ENCODE measurements at regions not wholly inside any gene's neighbourhood (a gene's known extent, or its start where the extent isn't known, plus 50 kb on each side); places are given as distances from the start of the nearest gene placed in this dataset.

- H3K27ac Mint-ChIP-seq, result no peak overlapping the region
- no peak overlapping the region for H3K4me3 Mint-ChIP-seq
- H3K27me3 Mint-ChIP-seq, result peaks cover 2% of the 10 kb centered on the region
- peaks cover 0 to 5% (median 0%) of the 10 kb centered on the region in 3 donors for H3K9me3 Mint-ChIP-seq
- no peaks in the 10 kb centered on the region for H3K4me1 Mint-ChIP-seq
- no peaks in the 10 kb centered on the region for H3K36me3 Mint-ChIP-seq
These were observed 225.4 kb upstream of the TMEM72 start for GRCh38 chr10:44685747-44686146.

GRCh38 chr10:44689368-44689767 is 221.8 kb upstream of the TMEM72 start:
- peaks cover 0 to 3% (median 0%) of the 10 kb centered on the region in 3 donors for H3K9me3 Mint-ChIP-seq
- H3K27ac Mint-ChIP-seq, result no peak overlapping the region
- H3K4me3 Mint-ChIP-seq, result no peak overlapping the region
- peaks cover 2% of the 10 kb centered on the region for H3K27me3 Mint-ChIP-seq
- no peaks in the 10 kb centered on the region for H3K4me1 Mint-ChIP-seq
- no peaks in the 10 kb centered on the region for H3K36me3 Mint-ChIP-seq

GRCh38 chr10:44696496-44696895 is 214.6 kb upstream of the TMEM72 start:
- Mint-ChIP-seq H3K4me1 (peaks cover 0 to 2% (median 0%) of the 10 kb centered on the region in 3 donors), H3K4me3 (no peak overlapping the region), H3K36me3 (peaks cover 1% of the 10 kb centered on the region), H3K9me3 (peaks cover 0 to 2% (median 2%) of the 10 kb centered on the region in 3 donors), H3K27me3 (no peaks in the 10 kb centered on the region), H3K27ac (no peak overlapping the region)

GRCh38 chr10:44697116-44697515 is 214.0 kb upstream of the TMEM72 start:
- H3K27ac Mint-ChIP-seq, result no peak overlapping the region
- H3K4me1 Mint-ChIP-seq, result peaks cover 0 to 2% (median 0%) of the 10 kb centered on the region in 3 donors
- H3K27me3 Mint-ChIP-seq, result no peaks in the 10 kb centered on the region
- H3K36me3 Mint-ChIP-seq, result peaks cover 1% of the 10 kb centered on the region
- no peak overlapping the region for H3K4me3 Mint-ChIP-seq
- peaks cover 0 to 2% (median 2%) of the 10 kb centered on the region in 3 donors for H3K9me3 Mint-ChIP-seq

- Mint-ChIP-seq H3K36me3 (peaks cover 3% of the 10 kb centered on the region), H3K4me3 (no peak overlapping the region), H3K27ac (no peak overlapping the region), H3K9me3 (peaks cover 5 to 17% (median 15%) of the 10 kb centered on the region in 3 donors), H3K4me1 (no peaks in the 10 kb centered on the region), H3K27me3 (no peaks in the 10 kb centered on the region)
These were observed 208.6 kb upstream of the TMEM72 start for GRCh38 chr10:44702531-44702930.

- no peaks in the 10 kb centered on the region for H3K27me3 Mint-ChIP-seq
- H3K27ac Mint-ChIP-seq, result no peak overlapping the region
- H3K9me3 Mint-ChIP-seq, result peaks cover 3 to 17% (median 15%) of the 10 kb centered on the region in 3 donors
- H3K4me1 Mint-ChIP-seq, result no peaks in the 10 kb centered on the region
- peak overlapping the region in 1 of 4 donors; percentile 29 for H3K4me3 Mint-ChIP-seq
- peaks cover 3% of the 10 kb centered on the region for H3K36me3 Mint-ChIP-seq
These were observed 207.6 kb upstream of the TMEM72 start for GRCh38 chr10:44703241-44704155.

GRCh38 chr10:44704616-44705015 is 206.5 kb upstream of the TMEM72 start:
- Mint-ChIP-seq H3K36me3 (peaks cover 3% of the 10 kb centered on the region), H3K27me3 (no peaks in the 10 kb centered on the region), H3K4me3 (no peak overlapping the region), H3K27ac (no peak overlapping the region), H3K9me3 (peaks cover 3 to 17% (median 15%) of the 10 kb centered on the region in 3 donors), H3K4me1 (no peaks in the 10 kb centered on the region)

GRCh38 chr10:44706745-44707144 is 204.4 kb upstream of the TMEM72 start:
- peaks cover 3 to 17% (median 12%) of the 10 kb centered on the region in 3 donors for H3K9me3 Mint-ChIP-seq
- peaks cover 1% of the 10 kb centered on the region for H3K36me3 Mint-ChIP-seq
- H3K27ac Mint-ChIP-seq, result peak overlapping the region in 1 of 3 donors; percentile 51
- H3K4me1 Mint-ChIP-seq, result no peaks in the 10 kb centered on the region
- no peak overlapping the region for H3K4me3 Mint-ChIP-seq
- no peaks in the 10 kb centered on the region for H3K27me3 Mint-ChIP-seq

- H3K27me3 Mint-ChIP-seq, result no peaks in the 10 kb centered on the region
- H3K4me3 Mint-ChIP-seq, result no peak overlapping the region
- no peak overlapping the region for H3K27ac Mint-ChIP-seq
- H3K9me3 Mint-ChIP-seq, result no peaks in the 10 kb centered on the region
- no peaks in the 10 kb centered on the region for H3K4me1 Mint-ChIP-seq
- no peaks in the 10 kb centered on the region for H3K36me3 Mint-ChIP-seq
These were observed 197.8 kb upstream of the TMEM72 start for GRCh38 chr10:44713307-44713706.

GRCh38 chr10:44714451-44714850 is 196.7 kb upstream of the TMEM72 start:
- no peaks in the 10 kb centered on the region for H3K27me3 Mint-ChIP-seq
- peaks cover 0 to 2% (median 0%) of the 10 kb centered on the region in 3 donors for H3K9me3 Mint-ChIP-seq
- H3K4me1 Mint-ChIP-seq, result no peaks in the 10 kb centered on the region
- no peaks in the 10 kb centered on the region for H3K36me3 Mint-ChIP-seq
- no peak overlapping the region for H3K27ac Mint-ChIP-seq
- H3K4me3 Mint-ChIP-seq, result no peak overlapping the region

- no peaks in the 10 kb centered on the region for H3K36me3 Mint-ChIP-seq
- H3K4me1 Mint-ChIP-seq, result no peaks in the 10 kb centered on the region
- H3K27ac Mint-ChIP-seq, result no peak overlapping the region
- no peaks in the 10 kb centered on the region for H3K27me3 Mint-ChIP-seq
- no peak overlapping the region for H3K4me3 Mint-ChIP-seq
- peaks cover 0 to 2% (median 0%) of the 10 kb centered on the region in 3 donors for H3K9me3 Mint-ChIP-seq
These were observed 196.0 kb upstream of the TMEM72 start for GRCh38 chr10:44715136-44715535.

- H3K9me3 Mint-ChIP-seq, result peaks cover 0 to 2% (median 0%) of the 10 kb centered on the region in 3 donors
- H3K4me3 Mint-ChIP-seq, result no peak overlapping the region
- no peaks in the 10 kb centered on the region for H3K27me3 Mint-ChIP-seq
- no peaks in the 10 kb centered on the region for H3K4me1 Mint-ChIP-seq
- H3K36me3 Mint-ChIP-seq, result no peaks in the 10 kb centered on the region
- no peak overlapping the region for H3K27ac Mint-ChIP-seq
These were observed 194.6 kb upstream of the TMEM72 start for GRCh38 chr10:44716470-44717015.

- peak overlapping the region in 1 of 4 donors; percentile 83 for H3K4me3 Mint-ChIP-seq
- H3K4me1 Mint-ChIP-seq, result peaks cover 11 to 22% (median 17%) of the 10 kb centered on the region in 3 donors
- H3K36me3 Mint-ChIP-seq, result no peaks in the 10 kb centered on the region
- H3K27ac Mint-ChIP-seq, result no peak overlapping the region
- peaks cover 4% of the 10 kb centered on the region for H3K27me3 Mint-ChIP-seq
- H3K9me3 Mint-ChIP-seq, result peaks cover 5 to 9% (median 9%) of the 10 kb centered on the region in 3 donors
These were observed 188.1 kb upstream of the TMEM72 start for GRCh38 chr10:44723082-44723481.

GRCh38 chr10:44723619-44724325 is 187.4 kb upstream of the TMEM72 start:
- Mint-ChIP-seq H3K27ac (no peak overlapping the region), H3K4me3 (peak overlapping the region in 1 of 4 donors; percentile 83), H3K36me3 (no peaks in the 10 kb centered on the region), H3K4me1 (peaks cover 11 to 22% (median 17%) of the 10 kb centered on the region in 3 donors), H3K9me3 (peaks cover 5 to 9% (median 9%) of the 10 kb centered on the region in 3 donors), H3K27me3 (peaks cover 4% of the 10 kb centered on the region)
